COLO668 (cell line): ENCODE measurements at regions not wholly inside any gene's neighbourhood (a gene's known extent, or its start where the extent isn't known, plus 50 kb on each side); places are given as distances from the start of the nearest gene placed in this dataset.

Experiments
- DNase-seq: peaks from one replicate; lab custom pipeline; 2025; ENCODE audit not compliant: unreplicated experiment; lab: John Stamatoyannopoulos, UW

- no peak for DNase-seq
Observed at GRCh38 chr15:45921376-45921775, 286.5 kb downstream of the SQOR start.

GRCh38 chr15:45921978-45922377 lies 287.1 kb downstream of the SQOR start:
- DNase-seq, result no peak

- no peak for DNase-seq
Observed at GRCh38 chr15:45941367-45941766, 306.5 kb downstream of the SQOR start.

GRCh38 chr15:45943240-45943639 lies 308.4 kb downstream of the SQOR start:
- DNase-seq, result no peak

GRCh38 chr15:45946111-45946510 lies 311.3 kb downstream of the SQOR start:
- no peak for DNase-seq

GRCh38 chr15:45948181-45948621 lies 313.4 kb downstream of the SQOR start:
- DNase-seq, result no peak

GRCh38 chr15:45958924-45959323 lies 324.1 kb downstream of the SQOR start:
- DNase-seq, result no peak

- no peak for DNase-seq
Observed at GRCh38 chr15:45962733-45963132, 327.9 kb downstream of the SQOR start.

GRCh38 chr15:45970542-45970941 lies 335.7 kb downstream of the SQOR start:
- no peak for DNase-seq

GRCh38 chr15:45980366-45980765 lies 345.5 kb downstream of the SQOR start:
- DNase-seq, result no peak

GRCh38 chr15:45981625-45982024 lies 346.8 kb downstream of the SQOR start:
- DNase-seq, result no peak

- DNase-seq, result no peak
Observed at GRCh38 chr15:45991863-45992262, 357.0 kb downstream of the SQOR start.

GRCh38 chr15:45993072-45993471 lies 358.2 kb downstream of the SQOR start:
- no peak for DNase-seq

- DNase-seq, result no peak
Observed at GRCh38 chr15:45993508-45993907, 358.7 kb downstream of the SQOR start.

GRCh38 chr15:45995800-45996199 lies 361.0 kb downstream of the SQOR start:
- no peak for DNase-seq

GRCh38 chr15:46014532-46014931 lies 379.7 kb downstream of the SQOR start:
- no peak for DNase-seq

GRCh38 chr15:46034755-46035154 lies 399.9 kb downstream of the SQOR start:
- no peak for DNase-seq

- no peak for DNase-seq
Observed at GRCh38 chr15:46039703-46040102, 404.9 kb downstream of the SQOR start.

GRCh38 chr15:46041905-46042304 lies 407.1 kb downstream of the SQOR start:
- no peak for DNase-seq

- no peak for DNase-seq
Observed at GRCh38 chr15:46059921-46060594, 425.2 kb downstream of the SQOR start.

- no peak for DNase-seq
Observed at GRCh38 chr15:46061002-46061401, 426.2 kb downstream of the SQOR start.

GRCh38 chr15:46077220-46077619 lies 442.4 kb downstream of the SQOR start:
- DNase-seq, result no peak

GRCh38 chr15:46079046-46079445 lies 444.2 kb downstream of the SQOR start:
- DNase-seq, result no peak
